B cell (primary cell): ENCODE measurements at regions not wholly inside any gene's neighbourhood (a gene's known extent, or its start where the extent isn't known, plus 50 kb on each side); places are given as distances from the start of the nearest gene placed in this dataset.

Source experiments
- ATAC-seq: fragments of 200-7000 bp; cut with Tn5 transposase; one replicate; pipeline ENCODE4 v1.10.0; 2021; ENCODE audit warnings: low read depth, mild to moderate bottlenecking, moderate number of reproducible peaks, moderate library complexity
- CTCF ChIA-PET: fragments of 350-600 bp; sonication (Branson Sonifier 250); formaldehyde crosslinking; loops from one replicate; lab custom pipeline; 2021; ENCODE audit warnings: antibody characterized with exemption, inconsistent platforms; lab: Charles Lee
- POLR2A ChIA-PET: fragments of 350-600 bp; sonication (Branson Sonifier 250); formaldehyde crosslinking; loops from one replicate; lab custom pipeline; 2021; ENCODE audit warnings: antibody characterized with exemption; lab: Charles Lee
- DNase-seq: peaks from one replicate; pipeline ENCODE4 v3.0.0; 2013
- H2AFZ ChIP-seq: 2 replicates; pipeline ENCODE4 v1.6.1; 2012; ENCODE audit warnings: mild to moderate bottlenecking, low read depth, low read length; ENCODE audit not compliant: insufficient read depth, poor library complexity, severe bottlenecking
- H3K27ac ChIP-seq, 2 donors: 1 replicate in 1 of 2; 2 replicates in 1 of 2; pipeline ENCODE4 v1.5.1; 2012 to 2013; ENCODE audit warnings: low read length in 2 of 2, mild to moderate bottlenecking in 2 of 2, moderate library complexity in 1 of 2
- H3K27me3 ChIP-seq, 4 experiments: fragments of 200-600 bp in 1 of 4; sonication (generic) in 1 of 4; replicated peaks in 1 of 4; 1 replicate in 2 of 4; 2 replicates in 2 of 4; pipeline versions ENCODE4 v1.6.1 to v1.7.0; 2013 to 2016; ENCODE audit warnings: low read length in 3 of 4, mild to moderate bottlenecking in 2 of 4, mixed read lengths in 1 of 4, moderate library complexity in 1 of 4; ENCODE audit not compliant: insufficient read depth in 4 of 4, control insufficient read depth in 3 of 4; ENCODE audit errors: control extremely low read depth in 1 of 4
- H3K36me3 ChIP-seq, 2 experiments: replicated peaks in 1 of 2; 1 replicate in 1 of 2; 2 replicates in 1 of 2; pipeline versions ENCODE4 v1.6.1 to v1.7.1; 2013; ENCODE audit warnings: low read length in 1 of 2; ENCODE audit not compliant: insufficient read depth in 2 of 2, control insufficient read depth in 1 of 2; ENCODE audit errors: control extremely low read depth in 1 of 2, extremely low read depth in 1 of 2
- H3K4me1 ChIP-seq, 2 donors: fragments of 200-600 bp in 1 of 2; sonication (generic) in 1 of 2; 1 replicate in 1 of 2; 2 replicates in 1 of 2; pipeline versions ENCODE4 v1.5.1 to v1.6.1; 2013 to 2017; ENCODE audit warnings: low read length in 2 of 2; ENCODE audit not compliant: control insufficient read depth in 2 of 2, insufficient read depth in 2 of 2
- H3K4me2 ChIP-seq: replicated peaks from 2 replicates; pipeline ENCODE3; 2012; ENCODE audit warnings: mild to moderate bottlenecking, low read depth, low read length; ENCODE audit not compliant: poor library complexity, severe bottlenecking
- H3K4me3 ChIP-seq, 5 experiments: fragments of 200-600 bp in 1 of 5; sonication (generic) in 1 of 5; 1 replicate in 3 of 5; 2 replicates in 2 of 5; pipeline versions ENCODE4 v1.5.1 to v1.7.0; 2011 to 2016; ENCODE audit warnings: low read length in 4 of 5, mild to moderate bottlenecking in 4 of 5, low read depth in 2 of 5, control low read depth in 1 of 5, moderate library complexity in 1 of 5; ENCODE audit not compliant: insufficient read depth in 1 of 5; ENCODE audit errors: control extremely low read depth in 1 of 5, extremely low read depth in 1 of 5
- H3K79me2 ChIP-seq: fragments of 200-600 bp; sonication (generic); one replicate; pipeline ENCODE4 v1.6.0; 2016; ENCODE audit warnings: low read length; ENCODE audit not compliant: control insufficient read depth, insufficient read depth
- H3K9ac ChIP-seq: fragments of 200-600 bp; sonication (generic); 2 replicates; pipeline ENCODE4 v1.6.1; 2017; ENCODE audit warnings: mild to moderate bottlenecking, low read length, moderate library complexity
- H3K9me3 ChIP-seq, 3 donors: one replicate each; pipeline versions ENCODE4 v1.6.1 to v1.7.1; 2013; ENCODE audit warnings: low read length in 2 of 3; ENCODE audit not compliant: control insufficient read depth in 2 of 3, insufficient read depth in 1 of 3; ENCODE audit errors: control extremely low read depth in 1 of 3
- H4K20me1 ChIP-seq: 2 replicates; pipeline ENCODE4 v1.6.0; 2012; ENCODE audit warnings: mild to moderate bottlenecking, low read length; ENCODE audit not compliant: insufficient read depth, control insufficient read depth, poor library complexity, severe bottlenecking
- H3K27ac Mint-ChIP-seq: one replicate; pipeline ENCODE4 v1.8.0; 2021; ENCODE audit warnings: mixed read lengths
- H3K27me3 Mint-ChIP-seq: one replicate; pipeline ENCODE4 v1.8.0; 2021; ENCODE audit warnings: mixed read lengths
- H3K4me1 Mint-ChIP-seq: one replicate; pipeline ENCODE4 v1.8.0; 2021; ENCODE audit warnings: mixed read lengths
- H3K4me3 Mint-ChIP-seq: one replicate; pipeline ENCODE4 v1.8.0; 2021; ENCODE audit warnings: mixed read lengths
- H3K9me3 Mint-ChIP-seq: one replicate; pipeline ENCODE4 v1.8.0; 2022; ENCODE audit warnings: mixed read lengths; ENCODE audit not compliant: insufficient read depth
- EZH2 ChIP-seq: IDR thresholded peaks from 2 replicates; pipeline ENCODE4 v1.6.1; 2012; ENCODE audit warnings: borderline replicate concordance, low read depth, mild to moderate bottlenecking, moderate library complexity, low read length; ENCODE audit not compliant: insufficient read depth, poor library complexity, severe bottlenecking
- WGBS: methylation state at CpG from one replicate; pipeline ENCODE4 v1.1.5; 2013; ENCODE audit warnings: missing lambda C conversion rate; ENCODE audit not compliant: insufficient coverage; 5-methylcytosine and 5-hydroxymethylcytosine counted together
- intact Hi-C: fragments of 100-400 bp; cut with micrococcal nuclease; formaldehyde crosslinking; loops from one replicate; pipeline ENCODE4 v1.10.0; 2022
- TF ChIP-seq, protein P1 (sequence below): fragments of 200-600 bp; IDR thresholded peaks from one replicate; pipeline ENCODE4 v1.8.0; 2022; ENCODE audit warnings: antibody characterized with exemption, mild to moderate bottlenecking

DNA sequence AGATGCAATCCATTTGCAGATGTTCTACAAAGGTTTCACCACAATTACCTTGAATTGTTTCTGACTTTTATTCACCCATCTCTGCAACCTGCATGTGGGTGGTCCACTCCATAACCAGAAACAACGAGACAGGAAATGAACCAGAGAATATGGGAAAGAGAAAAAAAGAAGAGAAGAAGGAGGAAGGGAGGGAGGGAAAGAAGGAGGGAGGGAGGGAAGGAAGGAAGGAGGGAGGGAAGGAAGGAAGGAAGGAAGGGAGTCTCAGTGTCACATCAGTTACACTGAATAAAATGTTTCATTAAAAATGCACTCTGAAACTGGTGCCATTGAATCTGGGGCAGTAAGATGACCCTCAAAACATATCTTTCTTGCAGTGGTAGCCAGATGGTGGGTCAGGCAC is 301.3 kb upstream of the MGMT start:
- no peak overlapping the region for H2AFZ ChIP-seq
- DNase-seq (no peak), ATAC-seq (no peak)
- H3K4me3 ChIP-seq: no peak overlapping the region
- H3K79me2 ChIP-seq: no peaks in the 10 kb centered on the region
- H3K9me3 ChIP-seq: no peaks in the 10 kb centered on the region
- no peak overlapping the region for H3K4me3 Mint-ChIP-seq
- H3K27me3 ChIP-seq: no peaks in the 10 kb centered on the region
- no peak overlapping the region for H3K9ac ChIP-seq
- H3K27ac ChIP-seq: no peak overlapping the region
- no peaks in the 10 kb centered on the region for H4K20me1 ChIP-seq
- POLR2A ChIA-PET: no interaction called here
- no peak overlapping the region for H3K4me2 ChIP-seq
- no CpG with 5 or more reads among the region's 1 CpG for WGBS
- no peaks in the 10 kb centered on the region for H3K4me1 Mint-ChIP-seq
- no peaks in the 10 kb centered on the region for H3K4me1 ChIP-seq
- TF ChIP-seq, protein P1, sequence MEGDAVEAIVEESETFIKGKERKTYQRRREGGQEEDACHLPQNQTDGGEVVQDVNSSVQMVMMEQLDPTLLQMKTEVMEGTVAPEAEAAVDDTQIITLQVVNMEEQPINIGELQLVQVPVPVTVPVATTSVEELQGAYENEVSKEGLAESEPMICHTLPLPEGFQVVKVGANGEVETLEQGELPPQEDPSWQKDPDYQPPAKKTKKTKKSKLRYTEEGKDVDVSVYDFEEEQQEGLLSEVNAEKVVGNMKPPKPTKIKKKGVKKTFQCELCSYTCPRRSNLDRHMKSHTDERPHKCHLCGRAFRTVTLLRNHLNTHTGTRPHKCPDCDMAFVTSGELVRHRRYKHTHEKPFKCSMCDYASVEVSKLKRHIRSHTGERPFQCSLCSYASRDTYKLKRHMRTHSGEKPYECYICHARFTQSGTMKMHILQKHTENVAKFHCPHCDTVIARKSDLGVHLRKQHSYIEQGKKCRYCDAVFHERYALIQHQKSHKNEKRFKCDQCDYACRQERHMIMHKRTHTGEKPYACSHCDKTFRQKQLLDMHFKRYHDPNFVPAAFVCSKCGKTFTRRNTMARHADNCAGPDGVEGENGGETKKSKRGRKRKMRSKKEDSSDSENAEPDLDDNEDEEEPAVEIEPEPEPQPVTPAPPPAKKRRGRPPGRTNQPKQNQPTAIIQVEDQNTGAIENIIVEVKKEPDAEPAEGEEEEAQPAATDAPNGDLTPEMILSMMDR: no peak
- no peak for TF ChIP-seq EZH2
- H3K27me3 Mint-ChIP-seq: no peaks in the 10 kb centered on the region
- H3K9me3 Mint-ChIP-seq: no peaks in the 10 kb centered on the region
- no peaks in the 10 kb centered on the region for H3K36me3 ChIP-seq
- CTCF ChIA-PET: no interaction called here
- intact Hi-C loops: no loop called here
- no peak overlapping the region for H3K27ac Mint-ChIP-seq

DNA sequence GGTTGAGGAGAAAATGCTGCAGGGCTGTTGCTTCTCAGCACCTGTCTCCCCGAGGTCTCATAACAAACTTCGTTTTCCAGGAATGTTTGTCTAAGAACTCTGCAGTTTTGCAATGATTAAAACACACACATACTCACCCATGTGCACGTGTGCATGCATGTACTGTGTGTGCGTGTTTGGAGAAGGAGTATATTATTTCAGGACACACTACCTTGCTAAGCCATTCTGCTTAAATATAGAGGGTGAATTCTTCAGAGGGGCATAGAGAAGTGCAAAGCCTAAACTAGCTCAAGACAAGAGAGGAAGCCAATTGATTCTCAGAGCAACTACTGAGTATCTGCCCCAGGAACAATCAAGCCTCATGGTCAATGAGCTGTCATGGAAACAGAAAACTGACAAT is 298.4 kb upstream of the MGMT start:
- Histone ChIP-seq H3K27me3 (no peaks in the 10 kb centered on the region), H4K20me1 (no peaks in the 10 kb centered on the region), H3K9ac (no peak overlapping the region), H3K4me2 (no peak overlapping the region), H2AFZ (no peak overlapping the region), H3K9me3 (no peaks in the 10 kb centered on the region), H3K4me3 (no peak overlapping the region), H3K36me3 (no peaks in the 10 kb centered on the region), H3K27ac (no peak overlapping the region), H3K4me1 (no peaks in the 10 kb centered on the region), H3K79me2 (no peaks in the 10 kb centered on the region)
- H3K27ac Mint-ChIP-seq: no peak overlapping the region
- DNase-seq (no peak), ATAC-seq (no peak)
- no peaks in the 10 kb centered on the region for H3K4me1 Mint-ChIP-seq
- TF ChIP-seq, protein P1: no peak
- TF ChIP-seq EZH2: no peak
- no peaks in the 10 kb centered on the region for H3K27me3 Mint-ChIP-seq
- ChIA-PET CTCF (no interaction called here), POLR2A (no interaction called here)
- no peak overlapping the region for H3K4me3 Mint-ChIP-seq
- intact Hi-C loops: no loop called here
- WGBS: no CpG with 5 or more reads among the region's 4 CpGs
- H3K9me3 Mint-ChIP-seq: no peaks in the 10 kb centered on the region
